Stimulated activated memory B cell treated with anti-CD40 and anti-IgM and Interleukin-4, amounts not matched to agents 10 μg/mL and 1 μg/mL and 100 μg/mL, for 72 hours (primary cell): ENCODE measurements at regions not wholly inside any gene's neighbourhood (a gene's known extent, or its start where the extent isn't known, plus 50 kb on each side); places are given as distances from the start of the nearest gene placed in this dataset.

ENCODE experiments used
- ATAC-seq: fragments of 150-1000 bp; cut with Tn5 transposase; 2 replicates; pipeline ENCODE4 v1.10.0; 2021
- H3K27ac Mint-ChIP-seq: one replicate; pipeline ENCODE4 v1.8.0; 2022; ENCODE audit warnings: mild to moderate bottlenecking, mixed read lengths
- H3K27me3 Mint-ChIP-seq: one replicate; pipeline ENCODE4 v1.8.0; 2022; ENCODE audit warnings: mixed read lengths
- H3K36me3 Mint-ChIP-seq: one replicate; pipeline ENCODE4 v1.8.0; 2022; ENCODE audit warnings: mixed read lengths
- H3K4me1 Mint-ChIP-seq: one replicate; pipeline ENCODE4 v1.8.0; 2022; ENCODE audit warnings: mixed read lengths
- H3K4me3 Mint-ChIP-seq: one replicate; pipeline ENCODE4 v1.8.0; 2022; ENCODE audit warnings: mild to moderate bottlenecking, moderate library complexity, mixed read lengths
- H3K9me3 Mint-ChIP-seq: one replicate; pipeline ENCODE4 v1.8.0; 2022; ENCODE audit warnings: mixed read lengths

- peaks cover 6% of the 10 kb centered on the region for H3K4me1 Mint-ChIP-seq
- peaks cover 3% of the 10 kb centered on the region for H3K9me3 Mint-ChIP-seq
- no peak overlapping the region for H3K4me3 Mint-ChIP-seq
- no peak overlapping the region for H3K27ac Mint-ChIP-seq
- no peaks in the 10 kb centered on the region for H3K27me3 Mint-ChIP-seq
- no peaks in the 10 kb centered on the region for H3K36me3 Mint-ChIP-seq
- no peak for ATAC-seq
Observed at GRCh38 chr18:37922162-37922561, 356.6 kb upstream of the CELF4 start.

- no peak overlapping the region for H3K27ac Mint-ChIP-seq
- H3K27me3 Mint-ChIP-seq = no peaks in the 10 kb centered on the region
- no peak for ATAC-seq
- H3K4me3 Mint-ChIP-seq = no peak overlapping the region
- H3K9me3 Mint-ChIP-seq = peaks cover 6% of the 10 kb centered on the region
- no peaks in the 10 kb centered on the region for H3K36me3 Mint-ChIP-seq
- H3K4me1 Mint-ChIP-seq = peaks cover 6% of the 10 kb centered on the region
Observed at GRCh38 chr18:37920865-37921264, 355.3 kb upstream of the CELF4 start.

GRCh38 chr18:37913051-37913450 lies 347.5 kb upstream of the CELF4 start:
- H3K4me3 Mint-ChIP-seq = no peak overlapping the region
- no peak for ATAC-seq
- no peaks in the 10 kb centered on the region for H3K36me3 Mint-ChIP-seq
- H3K9me3 Mint-ChIP-seq = peaks cover 6% of the 10 kb centered on the region
- H3K27ac Mint-ChIP-seq = no peak overlapping the region
- H3K4me1 Mint-ChIP-seq = no peaks in the 10 kb centered on the region
- no peaks in the 10 kb centered on the region for H3K27me3 Mint-ChIP-seq

GRCh38 chr18:37902344-37902743 lies 336.7 kb upstream of the CELF4 start:
- no peaks in the 10 kb centered on the region for H3K27me3 Mint-ChIP-seq
- H3K4me3 Mint-ChIP-seq = no peak overlapping the region
- no peak for ATAC-seq
- H3K4me1 Mint-ChIP-seq = no peaks in the 10 kb centered on the region
- H3K9me3 Mint-ChIP-seq = peaks cover 6% of the 10 kb centered on the region
- H3K27ac Mint-ChIP-seq = no peak overlapping the region
- no peaks in the 10 kb centered on the region for H3K36me3 Mint-ChIP-seq

GRCh38 chr18:37900326-37900725 lies 334.7 kb upstream of the CELF4 start:
- Mint-ChIP-seq H3K27me3 (no peaks in the 10 kb centered on the region), H3K36me3 (no peaks in the 10 kb centered on the region), H3K27ac (no peak overlapping the region), H3K4me1 (no peaks in the 10 kb centered on the region), H3K4me3 (no peak overlapping the region), H3K9me3 (peaks cover 4% of the 10 kb centered on the region)
- ATAC-seq = no peak

GRCh38 chr18:37889963-37890362 lies 324.4 kb upstream of the CELF4 start:
- Mint-ChIP-seq H3K4me1 (no peaks in the 10 kb centered on the region), H3K27ac (no peak overlapping the region), H3K4me3 (no peak overlapping the region), H3K9me3 (peaks cover 6% of the 10 kb centered on the region), H3K27me3 (no peaks in the 10 kb centered on the region), H3K36me3 (no peaks in the 10 kb centered on the region)
- no peak for ATAC-seq

- Mint-ChIP-seq H3K27me3 (no peaks in the 10 kb centered on the region), H3K4me3 (no peak overlapping the region), H3K4me1 (no peaks in the 10 kb centered on the region), H3K36me3 (no peaks in the 10 kb centered on the region), H3K27ac (no peak overlapping the region), H3K9me3 (no peaks in the 10 kb centered on the region)
- ATAC-seq = no peak
Observed at GRCh38 chr18:37874721-37875120, 309.1 kb upstream of the CELF4 start.

- no peak for ATAC-seq
- H3K4me3 Mint-ChIP-seq = no peak overlapping the region
- H3K9me3 Mint-ChIP-seq = no peaks in the 10 kb centered on the region
- H3K27ac Mint-ChIP-seq = no peak overlapping the region
- H3K27me3 Mint-ChIP-seq = no peaks in the 10 kb centered on the region
- H3K4me1 Mint-ChIP-seq = no peaks in the 10 kb centered on the region
- H3K36me3 Mint-ChIP-seq = no peaks in the 10 kb centered on the region
Observed at GRCh38 chr18:37873416-37873815, 307.8 kb upstream of the CELF4 start.

GRCh38 chr18:37872562-37872961 lies 307.0 kb upstream of the CELF4 start:
- Mint-ChIP-seq H3K9me3 (no peaks in the 10 kb centered on the region), H3K4me3 (no peak overlapping the region), H3K27ac (no peak overlapping the region), H3K36me3 (no peaks in the 10 kb centered on the region), H3K27me3 (no peaks in the 10 kb centered on the region), H3K4me1 (no peaks in the 10 kb centered on the region)
- ATAC-seq = no peak

- Mint-ChIP-seq H3K4me3 (no peak overlapping the region), H3K4me1 (no peaks in the 10 kb centered on the region), H3K36me3 (no peaks in the 10 kb centered on the region), H3K27ac (no peak overlapping the region), H3K9me3 (no peaks in the 10 kb centered on the region), H3K27me3 (no peaks in the 10 kb centered on the region)
- no peak for ATAC-seq
Observed at GRCh38 chr18:37871561-37871960, 306.0 kb upstream of the CELF4 start.

- Mint-ChIP-seq H3K4me1 (no peaks in the 10 kb centered on the region), H3K9me3 (peaks cover 5% of the 10 kb centered on the region), H3K27me3 (no peaks in the 10 kb centered on the region), H3K4me3 (no peak overlapping the region), H3K36me3 (no peaks in the 10 kb centered on the region), H3K27ac (no peak overlapping the region)
- ATAC-seq = no peak
Observed at GRCh38 chr18:37869051-37869450, 303.5 kb upstream of the CELF4 start.

- H3K9me3 Mint-ChIP-seq = peaks cover 13% of the 10 kb centered on the region
- no peaks in the 10 kb centered on the region for H3K27me3 Mint-ChIP-seq
- no peak overlapping the region for H3K4me3 Mint-ChIP-seq
- no peak overlapping the region for H3K27ac Mint-ChIP-seq
- ATAC-seq = no peak
- no peaks in the 10 kb centered on the region for H3K4me1 Mint-ChIP-seq
- H3K36me3 Mint-ChIP-seq = no peaks in the 10 kb centered on the region
Observed at GRCh38 chr18:37864122-37864521, 298.5 kb upstream of the CELF4 start.

GRCh38 chr18:37861981-37862380 lies 296.4 kb upstream of the CELF4 start:
- Mint-ChIP-seq H3K4me1 (no peaks in the 10 kb centered on the region), H3K9me3 (peaks cover 21% of the 10 kb centered on the region), H3K4me3 (no peak overlapping the region), H3K36me3 (no peaks in the 10 kb centered on the region), H3K27me3 (no peaks in the 10 kb centered on the region), H3K27ac (no peak overlapping the region)
- ATAC-seq = no peak

- peaks cover 21% of the 10 kb centered on the region for H3K9me3 Mint-ChIP-seq
- no peaks in the 10 kb centered on the region for H3K36me3 Mint-ChIP-seq
- H3K27me3 Mint-ChIP-seq = no peaks in the 10 kb centered on the region
- no peak for ATAC-seq
- no peak overlapping the region for H3K4me3 Mint-ChIP-seq
- H3K4me1 Mint-ChIP-seq = no peaks in the 10 kb centered on the region
- H3K27ac Mint-ChIP-seq = no peak overlapping the region
Observed at GRCh38 chr18:37854396-37854795, 288.8 kb upstream of the CELF4 start.

- H3K27me3 Mint-ChIP-seq = no peaks in the 10 kb centered on the region
- no peaks in the 10 kb centered on the region for H3K36me3 Mint-ChIP-seq
- H3K4me3 Mint-ChIP-seq = no peak overlapping the region
- no peak overlapping the region for H3K27ac Mint-ChIP-seq
- H3K4me1 Mint-ChIP-seq = no peaks in the 10 kb centered on the region
- peaks cover 18% of the 10 kb centered on the region for H3K9me3 Mint-ChIP-seq
- no peak for ATAC-seq
Observed at GRCh38 chr18:37853706-37854105, 288.1 kb upstream of the CELF4 start.

- no peak overlapping the region for H3K27ac Mint-ChIP-seq
- ATAC-seq = no peak
- no peak overlapping the region for H3K4me3 Mint-ChIP-seq
- H3K9me3 Mint-ChIP-seq = peaks cover 13% of the 10 kb centered on the region
- H3K27me3 Mint-ChIP-seq = no peaks in the 10 kb centered on the region
- no peaks in the 10 kb centered on the region for H3K4me1 Mint-ChIP-seq
- no peaks in the 10 kb centered on the region for H3K36me3 Mint-ChIP-seq
Observed at GRCh38 chr18:37852464-37852863, 286.9 kb upstream of the CELF4 start.

- no peak overlapping the region for H3K4me3 Mint-ChIP-seq
- H3K27ac Mint-ChIP-seq = no peak overlapping the region
- no peaks in the 10 kb centered on the region for H3K36me3 Mint-ChIP-seq
- ATAC-seq = no peak
- no peaks in the 10 kb centered on the region for H3K4me1 Mint-ChIP-seq
- no peaks in the 10 kb centered on the region for H3K27me3 Mint-ChIP-seq
- H3K9me3 Mint-ChIP-seq = peaks cover 3% of the 10 kb centered on the region
Observed at GRCh38 chr18:37847544-37847943, 281.9 kb upstream of the CELF4 start.
